Caco-2 (cell line): ENCODE measurements at regions not wholly inside any gene's neighbourhood (a gene's known extent, or its start where the extent isn't known, plus 50 kb on each side); places are given as distances from the start of the nearest gene placed in this dataset.

Source experiments
- BruUV-seq: library from RNA; stranded (reverse); fragments of 400-500 nt; replicated peaks from 2 replicates; lab custom pipeline; 2021; lab: Mats Ljungman, UMichigan
- CTCF ChIA-PET: fragments of 300-600 bp; sonication (Branson Sonifier 250); formaldehyde crosslinking; loops from one replicate; lab custom pipeline; 2022; ENCODE audit warnings: antibody characterized with exemption; lab: Charles Lee
- POLR2A ChIA-PET: fragments of 300-600 bp; sonication (Branson Sonifier 250); formaldehyde crosslinking; loops from one replicate; lab custom pipeline; 2022; ENCODE audit warnings: antibody characterized with exemption; lab: Charles Lee
- DNase-seq, 2 experiments: peaks; one replicate each; pipeline versions ENCODE4 v3.0.0 to v3.0.0-alpha.2; 2020 to 2022
- H3K27me3 ChIP-seq: replicated peaks from 2 replicates; pipeline ENCODE4 v1.6.0; 2011; ENCODE audit warnings: low read length; ENCODE audit not compliant: control insufficient read depth, insufficient read depth
- H3K36me3 ChIP-seq: 2 replicates; pipeline ENCODE4 v1.5.1; 2011; ENCODE audit warnings: low read length; ENCODE audit not compliant: control insufficient read depth, insufficient read depth
- H3K4me1 ChIP-seq: fragments of 250-450 bp; sonication (Bioruptor Pico); 2 replicates; pipeline ENCODE4 v1.5.1; 2020; ENCODE audit warnings: mild to moderate bottlenecking
- H3K4me3 ChIP-seq: 2 replicates; pipeline ENCODE4 v1.5.1; 2011; ENCODE audit warnings: low read depth, mild to moderate bottlenecking, control low read depth, low read length
- H3K9me3 ChIP-seq: fragments of 250-450 bp; sonication (Bioruptor Pico); 2 replicates; pipeline ENCODE4 v1.5.1; 2020; ENCODE audit warnings: mild to moderate bottlenecking, moderate library complexity
- H3K27ac Mint-ChIP-seq: one replicate; pipeline ENCODE4 v1.8.0; 2022; ENCODE audit warnings: mixed read lengths; ENCODE audit not compliant: unreplicated experiment
- H3K27me3 Mint-ChIP-seq: one replicate; pipeline ENCODE4 v1.8.0; 2022; ENCODE audit warnings: mixed read lengths; ENCODE audit not compliant: insufficient read depth, unreplicated experiment
- H3K36me3 Mint-ChIP-seq: one replicate; pipeline ENCODE4 v1.8.0; 2022; ENCODE audit warnings: mild to moderate bottlenecking, mixed read lengths; ENCODE audit not compliant: insufficient read depth, unreplicated experiment
- H3K4me1 Mint-ChIP-seq: one replicate; pipeline ENCODE4 v1.8.0; 2022; ENCODE audit warnings: low read depth, mixed read lengths; ENCODE audit not compliant: unreplicated experiment
- H3K4me3 Mint-ChIP-seq: one replicate; pipeline ENCODE4 v1.8.0; 2022; ENCODE audit warnings: mild to moderate bottlenecking, moderate library complexity, mixed read lengths; ENCODE audit not compliant: unreplicated experiment
- H3K9me3 Mint-ChIP-seq: one replicate; pipeline ENCODE4 v1.8.0; 2022; ENCODE audit warnings: mixed read lengths; ENCODE audit not compliant: unreplicated experiment
- CTCF ChIP-seq, 2 experiments: fragments of 200-600 bp in 1 of 2; IDR thresholded peaks; 1 replicate in 1 of 2; 2 replicates in 1 of 2; pipeline versions ENCODE4 v1.5.1 to v1.8.0; 2011 to 2022; ENCODE audit warnings: antibody characterized with exemption in 1 of 2, control low read depth in 1 of 2, inconsistent platforms in 1 of 2, low read depth in 1 of 2, low read length in 1 of 2, mild to moderate bottlenecking in 1 of 2, moderate library complexity in 1 of 2; ENCODE audit not compliant: insufficient read depth in 1 of 2, severe bottlenecking in 1 of 2, unreplicated experiment in 1 of 2
- intact Hi-C: fragments of 100-400 bp; cut with micrococcal nuclease; formaldehyde crosslinking; loops from one replicate; pipeline ENCODE4 v1.10.0; 2022; ENCODE audit not compliant: unreplicated experiment

- intact Hi-C loops: no loop called here
These were observed 822.5 kb upstream of the SLITRK5 start for GRCh38 chr13:86848716-86849115.

GRCh38 chr13:86856991-86857390 lies 814.2 kb upstream of the SLITRK5 start:
- DNase-seq: peak in 1 of 2 experiments; percentile 26
- H3K4me3 Mint-ChIP-seq: no peak overlapping the region
- no peaks in the 10 kb centered on the region for H3K36me3 Mint-ChIP-seq
- H3K9me3 Mint-ChIP-seq: no peaks in the 10 kb centered on the region
- intact Hi-C loops: no loop called here
- H3K4me3 ChIP-seq: no peak overlapping the region
- no peak overlapping the region for H3K27ac Mint-ChIP-seq
- H3K27me3 ChIP-seq: no peaks in the 10 kb centered on the region
- H3K4me1 Mint-ChIP-seq: no peaks in the 10 kb centered on the region
- H3K4me1 ChIP-seq: no peaks in the 10 kb centered on the region; the same call in 1 of the 2 replicates
- H3K27me3 Mint-ChIP-seq: no peaks in the 10 kb centered on the region
- ChIA-PET CTCF (no interaction called here), POLR2A (no interaction called here)
- H3K36me3 ChIP-seq: no peaks in the 10 kb centered on the region
- BruUV-seq: no TSS peak
- H3K9me3 ChIP-seq: no peaks in the 10 kb centered on the region
- no peak for TF ChIP-seq CTCF (IDR thresholded peaks at IDR 0.05; ENCODE audit: insufficient read depth in 1 of 2, low read depth in 1 of 2, low read length in 1 of 2, severe bottlenecking in 1 of 2, unreplicated experiment in 1 of 2)

More at GRCh38 chr13:86848716-86849115, 822.5 kb upstream of the SLITRK5 start:
- no peak for TF ChIP-seq CTCF (IDR thresholded peaks at IDR 0.05; ENCODE audit: insufficient read depth in 1 of 2, low read depth in 1 of 2, low read length in 1 of 2, severe bottlenecking in 1 of 2, unreplicated experiment in 1 of 2)
- Histone ChIP-seq H3K9me3 (no peaks in the 10 kb centered on the region), H3K4me3 (no peak overlapping the region), H3K4me1 (no peaks in the 10 kb centered on the region), H3K27me3 (no peaks in the 10 kb centered on the region), H3K36me3 (no peaks in the 10 kb centered on the region)
- CTCF ChIA-PET: no interaction called here
- H3K27me3 Mint-ChIP-seq: peaks cover 3% of the 10 kb centered on the region
- POLR2A ChIA-PET: no interaction called here
- no peak overlapping the region for H3K27ac Mint-ChIP-seq
- DNase-seq: no peak
- BruUV-seq: no TSS peak
- H3K36me3 Mint-ChIP-seq: no peaks in the 10 kb centered on the region
- H3K4me1 Mint-ChIP-seq: no peaks in the 10 kb centered on the region
- H3K9me3 Mint-ChIP-seq: no peaks in the 10 kb centered on the region
- H3K4me3 Mint-ChIP-seq: no peak overlapping the region

- BruUV-seq: no TSS peak
- Mint-ChIP-seq H3K27ac (no peak overlapping the region), H3K36me3 (no peaks in the 10 kb centered on the region), H3K4me1 (no peaks in the 10 kb centered on the region), H3K4me3 (no peak overlapping the region), H3K27me3 (no peaks in the 10 kb centered on the region), H3K9me3 (no peaks in the 10 kb centered on the region)
- no peak for TF ChIP-seq CTCF (IDR thresholded peaks at IDR 0.05; ENCODE audit: insufficient read depth in 1 of 2, low read depth in 1 of 2, low read length in 1 of 2, severe bottlenecking in 1 of 2, unreplicated experiment in 1 of 2)
- CTCF ChIA-PET: no interaction called here
- DNase-seq: no peak
- no peak overlapping the region for H3K4me3 ChIP-seq
- H3K27me3 ChIP-seq: no peaks in the 10 kb centered on the region
- no peaks in the 10 kb centered on the region; the same call in 1 of the 2 replicates for H3K4me1 ChIP-seq
- H3K9me3 ChIP-seq: no peaks in the 10 kb centered on the region
- intact Hi-C loops: no loop called here
- no peaks in the 10 kb centered on the region for H3K36me3 ChIP-seq
- POLR2A ChIA-PET: no interaction called here
These were observed 813.0 kb upstream of the SLITRK5 start for GRCh38 chr13:86858216-86858615.
